Kidney (tissue), 13 donors: ENCODE measurements at regions not wholly inside any gene's neighbourhood (a gene's known extent, or its start where the extent isn't known, plus 50 kb on each side); places are given as distances from the start of the nearest gene placed in this dataset.

ENCODE experiments used
- DNase-seq, 5 donors: peaks; one replicate each; pipeline ENCODE4 v3.0.0-alpha.2; 2013 to 2020
- FAIRE-seq: peaks from 2 replicates; lab custom pipeline; 2012; peaks lifted over from hg19 to GRCh38; lab: Jason Lieb, UNC
- H3K27ac ChIP-seq, 2 donors: one replicate each; pipeline ENCODE4 v1.7.0; 2013; ENCODE audit warnings: low read depth in 2 of 2, low read length in 2 of 2, inconsistent platforms in 1 of 2
- H3K27me3 ChIP-seq: one replicate; pipeline ENCODE4 v1.7.1; 2013; ENCODE audit warnings: low read length, inconsistent platforms; ENCODE audit not compliant: control insufficient read depth, insufficient read depth
- H3K36me3 ChIP-seq, 3 donors: one replicate each; pipeline versions ENCODE4 v1.7.0 to v1.7.1; 2013; ENCODE audit warnings: low read length in 3 of 3, control low read depth in 1 of 3, inconsistent platforms in 1 of 3; ENCODE audit not compliant: insufficient read depth in 3 of 3, control insufficient read depth in 2 of 3
- H3K4me1 ChIP-seq, 3 donors: one replicate each; pipeline versions ENCODE4 v1.7.0 to v1.7.1; 2013; ENCODE audit warnings: low read length in 3 of 3, inconsistent platforms in 1 of 3, low read depth in 1 of 3; ENCODE audit not compliant: control insufficient read depth in 2 of 3, insufficient read depth in 2 of 3
- H3K4me3 ChIP-seq, 3 donors: one replicate each; pipeline versions ENCODE4 v1.7.0 to v1.8.1; 2013; ENCODE audit warnings: low read length in 3 of 3, control low read depth in 1 of 3, inconsistent platforms in 1 of 3
- H3K9ac ChIP-seq, 3 donors: one replicate each; pipeline versions ENCODE4 v1.7.0 to v1.7.1; 2013; ENCODE audit warnings: low read length in 3 of 3, control low read depth in 1 of 3, inconsistent platforms in 1 of 3
- H3K9me3 ChIP-seq, 3 donors: one replicate each; pipeline versions ENCODE4 v1.7.0 to v1.7.1; 2013; ENCODE audit warnings: low read length in 3 of 3, control low read depth in 1 of 3, inconsistent platforms in 1 of 3; ENCODE audit not compliant: control insufficient read depth in 2 of 3, insufficient read depth in 1 of 3
- CTCF ChIP-seq: IDR thresholded peaks from 3 replicates; pipeline ENCODE4 v1.5.1; 2012; ENCODE audit warnings: mild to moderate bottlenecking, moderate library complexity, borderline replicate concordance; ENCODE audit not compliant: insufficient read depth; ENCODE audit errors: extremely low read depth
- intact Hi-C: fragments of 100-400 bp; cut with DNase I; formaldehyde crosslinking; loops from one replicate; pipeline ENCODE4 v1.11.1; 2022
- donor health status: control.
- donor health status: control.
- donor health status: control.
- donor health status: control.
- donor health status: control.
- donor health status: DM: yes; HTN: yes; CAD: no.
- donor health status: Normal renal cell carcinoma (clear cell type).

- Histone ChIP-seq H3K9me3 (no peaks in the 10 kb centered on the region), H3K36me3 (no peaks in the 10 kb centered on the region), H3K4me1 (no peaks in the 10 kb centered on the region), H3K4me3 (no peak overlapping the region), H3K27ac (no peak overlapping the region), H3K27me3 (no peaks in the 10 kb centered on the region), H3K9ac (no peak overlapping the region)
- DNase-seq (no peak), FAIRE-seq (no peak)
- no peak for TF ChIP-seq CTCF
- intact Hi-C loops, result no loop called here
Measured at GRCh38 chr5:57398413-57399093, 84.1 kb downstream of the ACTBL2 start.

GRCh38 chr5:57396701-57397100, 85.9 kb downstream of the ACTBL2 start:
- TF ChIP-seq CTCF, result no peak
- no peak overlapping the region for H3K4me3 ChIP-seq

DNA sequence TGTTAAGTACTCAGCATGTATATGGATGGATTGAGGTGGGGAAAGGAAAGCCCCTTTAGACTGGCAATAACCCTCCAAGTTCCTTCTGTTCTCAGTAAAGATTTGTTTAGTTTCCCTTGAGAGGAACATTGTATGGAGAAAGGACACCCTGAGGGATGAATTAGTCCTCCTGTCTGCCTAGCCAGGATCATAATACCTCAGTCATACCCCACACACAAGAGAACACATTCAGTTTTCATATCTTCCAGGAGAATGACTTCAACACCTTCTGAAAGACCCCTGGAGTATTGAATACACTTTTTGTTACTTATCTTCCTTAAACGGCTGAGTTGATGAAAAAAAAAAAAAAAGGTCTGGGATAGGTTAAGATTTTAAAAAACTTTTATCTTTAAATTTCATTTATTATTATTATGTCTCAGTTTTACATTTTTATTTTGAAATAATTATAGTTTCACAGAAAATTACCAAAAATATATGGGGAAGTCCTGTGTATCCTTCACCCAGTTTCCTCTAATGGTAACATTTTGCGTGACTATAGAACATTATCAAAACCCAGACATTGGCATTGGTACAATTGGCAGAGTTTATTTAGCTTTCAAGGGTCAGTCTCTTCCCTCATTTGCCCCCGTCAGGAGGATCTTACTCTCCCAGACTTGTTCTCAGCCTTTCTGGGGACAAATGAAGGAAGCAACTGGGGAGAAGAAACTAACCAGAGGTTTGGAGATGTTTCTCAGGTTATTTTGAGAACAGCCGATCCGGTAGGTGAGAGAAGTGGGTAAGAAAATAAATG, 88.0 kb downstream of the ACTBL2 start:
- no peak for DNase-seq
- FAIRE-seq, result no peak
- Histone ChIP-seq H3K9ac (no peak overlapping the region), H3K4me3 (no peak overlapping the region), H3K9me3 (no peaks in the 10 kb centered on the region), H3K36me3 (no peaks in the 10 kb centered on the region), H3K4me1 (no peaks in the 10 kb centered on the region), H3K27ac (no peak overlapping the region), H3K27me3 (no peaks in the 10 kb centered on the region)
- intact Hi-C loops, result no loop called here
- no peak for TF ChIP-seq CTCF

More at GRCh38 chr5:57396701-57397100, 85.9 kb downstream of the ACTBL2 start:
- DNase-seq (no peak), FAIRE-seq (no peak)
- Histone ChIP-seq H3K9ac (no peak overlapping the region), H3K27me3 (no peaks in the 10 kb centered on the region), H3K4me1 (no peaks in the 10 kb centered on the region), H3K36me3 (no peaks in the 10 kb centered on the region), H3K27ac (no peak overlapping the region), H3K9me3 (no peaks in the 10 kb centered on the region)
- intact Hi-C loops, result no loop called here
